IPS-20b (cell line): ENCODE measurements at regions not wholly inside any gene's neighbourhood (a gene's known extent, or its start where the extent isn't known, plus 50 kb on each side); places are given as distances from the start of the nearest gene placed in this dataset.
"Not testable (repeated sequence)": the region's sequence is repeated elsewhere in the genome, so short reads cannot be mapped to it uniquely, and the experiment has no call there.

ENCODE experiments used
- H3K27ac ChIP-seq: one replicate; pipeline ENCODE4 v1.5.1; 2013; ENCODE audit warnings: low read length
- H3K27me3 ChIP-seq: 2 replicates; pipeline ENCODE4 v1.6.1; 2013; ENCODE audit warnings: mild to moderate bottlenecking, low read length, inconsistent platforms; ENCODE audit not compliant: insufficient read depth
- H3K36me3 ChIP-seq: 2 replicates; pipeline ENCODE4 v1.6.1; 2013; ENCODE audit warnings: low read depth, mild to moderate bottlenecking, inconsistent platforms, low read length, moderate library complexity; ENCODE audit not compliant: insufficient read depth
- H3K4me1 ChIP-seq: 2 replicates; pipeline ENCODE4 v1.6.1; 2013; ENCODE audit warnings: mild to moderate bottlenecking, control low read depth, inconsistent platforms, low read length, moderate library complexity; ENCODE audit not compliant: insufficient read depth
- H3K4me3 ChIP-seq: 2 replicates; pipeline ENCODE4 v1.5.1; 2013; ENCODE audit warnings: mild to moderate bottlenecking, low read length, inconsistent platforms
- H3K9ac ChIP-seq: 2 replicates; pipeline ENCODE4 v1.6.1; 2013; ENCODE audit warnings: low read depth, mild to moderate bottlenecking, inconsistent platforms, low read length, moderate library complexity
- H3K9me3 ChIP-seq: 2 replicates; pipeline ENCODE4 v1.6.1; 2013; ENCODE audit warnings: mild to moderate bottlenecking, low read depth, low read length, inconsistent platforms; ENCODE audit not compliant: insufficient read depth

DNA sequence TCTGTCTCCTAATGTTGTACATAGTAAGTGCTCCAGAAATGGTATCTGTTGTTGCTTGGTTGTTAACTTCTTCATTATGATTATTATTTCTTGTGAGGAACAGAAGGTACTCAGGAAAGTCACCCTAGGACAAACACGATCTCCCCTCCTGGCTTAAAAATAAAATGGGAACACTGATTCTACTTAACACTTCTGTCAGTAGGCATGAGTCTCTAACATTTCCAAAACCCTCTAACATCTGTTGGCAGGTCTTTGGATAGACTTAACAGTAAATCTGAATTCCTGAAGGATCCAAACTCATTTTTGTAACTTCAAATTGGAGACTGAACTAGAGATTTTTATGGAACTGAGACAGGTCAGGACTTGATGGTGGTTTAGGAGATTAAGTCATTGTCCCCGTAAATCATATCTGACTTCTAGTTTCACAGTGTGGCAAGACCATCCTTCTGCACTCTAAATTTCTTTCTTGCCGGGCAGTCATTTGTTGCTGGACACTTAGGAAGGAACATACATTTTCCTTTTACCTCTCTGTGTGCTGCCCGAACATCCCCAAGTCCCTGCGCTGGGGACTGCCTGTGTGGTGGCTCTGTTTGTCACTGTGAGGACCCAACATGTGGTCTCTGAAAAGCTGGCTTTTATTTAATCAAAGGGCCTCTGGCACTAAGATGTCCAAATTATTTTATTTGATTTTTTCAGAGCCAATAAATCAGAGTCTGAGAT is 149.9 kb downstream of the NPIPB5 start:
- no peak overlapping the region for H3K9ac ChIP-seq
- H3K27me3 ChIP-seq: no peaks in the 10 kb centered on the region
- no peak overlapping the region for H3K27ac ChIP-seq

GRCh38 chr16:22661161-22661647 is 150.5 kb downstream of the NPIPB5 start:
- no peaks in the 10 kb centered on the region for H3K27me3 ChIP-seq
- no peaks in the 10 kb centered on the region for H3K9me3 ChIP-seq
- no peak overlapping the region for H3K4me3 ChIP-seq
- no peaks in the 10 kb centered on the region; the same call in 1 of the 2 replicates for H3K4me1 ChIP-seq
- no peaks in the 10 kb centered on the region for H3K36me3 ChIP-seq
- H3K27ac ChIP-seq: no peak overlapping the region
- no peak overlapping the region for H3K9ac ChIP-seq

More for the DNA sequence above, 149.9 kb downstream of the NPIPB5 start:
- Histone ChIP-seq H3K9me3 (no peaks in the 10 kb centered on the region), H3K36me3 (no peaks in the 10 kb centered on the region), H3K4me1 (no peaks in the 10 kb centered on the region; the same call in 1 of the 2 replicates), H3K4me3 (no peak overlapping the region)

DNA sequence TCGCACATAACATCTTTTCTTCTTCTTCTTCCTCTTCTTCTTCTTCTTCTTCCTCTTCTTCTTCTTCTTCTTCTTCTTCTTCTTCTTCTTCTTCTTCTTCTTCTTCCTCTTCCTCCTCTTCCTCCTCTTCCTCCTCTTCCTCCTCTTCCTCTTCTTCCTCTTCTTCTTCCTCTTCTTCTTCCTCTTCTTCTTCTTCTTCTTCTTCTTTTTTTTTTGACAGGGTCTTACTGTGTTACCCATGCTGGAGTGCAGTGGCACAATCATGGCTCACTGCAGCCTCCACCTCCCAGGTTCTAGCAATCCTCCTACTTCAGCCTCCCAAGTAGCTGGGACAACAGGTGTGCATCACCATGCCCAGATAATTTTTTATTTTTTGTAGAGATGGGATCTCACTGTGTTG is 151.0 kb upstream of the HS3ST2 start:
- H3K4me3 ChIP-seq, H3K27me3 ChIP-seq, H3K27ac ChIP-seq, H3K9ac ChIP-seq, H3K9me3 ChIP-seq, H3K36me3 ChIP-seq, H3K4me1 ChIP-seq: not testable (repeated sequence)

DNA sequence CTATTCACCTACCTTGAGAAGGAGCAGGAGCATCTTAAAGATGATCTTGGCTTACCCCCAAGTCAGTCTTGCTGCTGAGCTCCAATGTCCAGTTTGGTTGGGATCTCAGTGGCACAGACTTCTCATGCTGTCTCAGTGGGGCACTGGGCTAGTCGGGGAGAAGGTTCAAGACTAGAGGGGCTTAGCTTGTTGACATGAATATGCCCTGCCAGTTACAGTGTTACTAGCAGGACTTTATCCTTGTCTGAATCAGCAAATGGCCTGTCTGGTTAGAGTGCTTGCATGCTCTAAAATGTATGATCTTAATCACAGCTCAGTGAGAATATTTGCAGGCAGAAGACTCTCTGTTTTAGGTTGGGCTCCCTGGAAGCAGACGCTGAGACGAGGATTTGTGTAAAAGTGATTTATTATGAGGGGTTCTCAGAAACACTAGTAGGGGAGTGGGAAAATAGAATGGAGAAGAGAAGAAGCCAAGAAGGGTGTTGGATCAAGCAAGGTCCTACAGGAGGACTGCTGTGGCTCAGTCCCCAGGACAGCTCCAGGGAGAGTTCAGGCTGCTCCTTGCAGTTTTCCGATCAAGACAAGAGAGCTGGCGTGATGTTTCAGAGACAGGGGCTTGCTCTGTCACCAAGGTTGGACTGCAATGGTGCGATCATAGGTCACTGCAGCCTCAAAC is 150.4 kb upstream of the HS3ST2 start:
- Histone ChIP-seq H3K27me3 (no peaks in the 10 kb centered on the region), H3K27ac (no peak overlapping the region), H3K4me3 (no peak overlapping the region), H3K36me3 (no peaks in the 10 kb centered on the region), H3K9ac (no peak overlapping the region), H3K4me1 (no peaks in the 10 kb centered on the region; the same call in 1 of the 2 replicates), H3K9me3 (no peaks in the 10 kb centered on the region)

- H3K27ac ChIP-seq: no peak overlapping the region
- H3K27me3 ChIP-seq: no peaks in the 10 kb centered on the region
- H3K4me1 ChIP-seq: no peaks in the 10 kb centered on the region; the same call in 1 of the 2 replicates
- no peaks in the 10 kb centered on the region for H3K36me3 ChIP-seq
- no peak overlapping the region for H3K9ac ChIP-seq
- H3K4me3 ChIP-seq: no peak overlapping the region
- H3K9me3 ChIP-seq: no peaks in the 10 kb centered on the region
Observed at GRCh38 chr16:22664132-22664531, 149.8 kb upstream of the HS3ST2 start.

- H3K27me3 ChIP-seq: no peaks in the 10 kb centered on the region
- no peak overlapping the region for H3K27ac ChIP-seq
- H3K9me3 ChIP-seq: no peaks in the 10 kb centered on the region
Observed at GRCh38 chr16:22664561-22664997, 149.4 kb upstream of the HS3ST2 start.

DNA sequence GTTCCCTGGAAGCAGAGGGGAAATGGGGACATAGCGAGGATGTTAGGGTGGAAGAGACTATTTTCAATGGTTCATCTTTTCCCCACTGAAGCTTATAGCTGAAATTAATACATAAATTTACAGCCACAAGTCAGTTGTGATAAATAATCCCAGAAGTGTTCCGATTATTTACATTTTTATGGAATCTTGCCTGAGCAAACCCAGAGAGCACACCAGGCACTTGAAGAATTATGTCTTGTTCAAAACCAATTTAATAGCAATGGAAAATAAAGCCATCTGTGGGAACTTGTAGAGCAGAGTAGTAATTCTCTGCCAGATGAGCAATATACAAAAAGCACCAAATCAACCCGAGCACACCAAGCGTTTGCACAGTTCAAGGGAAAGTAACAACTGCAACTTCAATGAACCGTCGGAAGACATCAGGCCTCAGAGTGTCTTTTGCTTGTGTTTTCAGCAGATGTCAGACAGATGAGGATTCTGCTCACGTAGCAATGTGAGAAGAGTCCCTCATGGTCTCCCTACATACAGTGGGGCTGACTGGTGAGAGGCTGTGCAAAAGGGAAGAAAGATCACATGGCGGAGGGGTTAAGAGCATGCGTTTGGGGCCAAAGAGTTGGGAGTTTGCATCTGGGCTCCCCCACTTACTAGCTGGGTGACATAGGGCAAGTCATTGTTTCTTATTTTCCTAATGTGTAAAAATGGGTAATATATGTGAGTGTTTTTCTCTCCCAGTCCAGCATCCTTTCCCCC is 148.7 kb upstream of the HS3ST2 start:
- Histone ChIP-seq H3K4me1 (peaks cover under 1% of the 10 kb centered on the region; the same call in 1 of the 2 replicates), H3K27me3 (no peaks in the 10 kb centered on the region), H3K36me3 (no peaks in the 10 kb centered on the region), H3K9me3 (no peaks in the 10 kb centered on the region), H3K9ac (no peak overlapping the region), H3K27ac (no peak overlapping the region), H3K4me3 (no peak overlapping the region)

More at GRCh38 chr16:22664561-22664997, 149.4 kb upstream of the HS3ST2 start:
- no peaks in the 10 kb centered on the region; the same call in 1 of the 2 replicates for H3K4me1 ChIP-seq
- H3K9ac ChIP-seq: no peak overlapping the region
- no peak overlapping the region for H3K4me3 ChIP-seq
- no peaks in the 10 kb centered on the region for H3K36me3 ChIP-seq

DNA sequence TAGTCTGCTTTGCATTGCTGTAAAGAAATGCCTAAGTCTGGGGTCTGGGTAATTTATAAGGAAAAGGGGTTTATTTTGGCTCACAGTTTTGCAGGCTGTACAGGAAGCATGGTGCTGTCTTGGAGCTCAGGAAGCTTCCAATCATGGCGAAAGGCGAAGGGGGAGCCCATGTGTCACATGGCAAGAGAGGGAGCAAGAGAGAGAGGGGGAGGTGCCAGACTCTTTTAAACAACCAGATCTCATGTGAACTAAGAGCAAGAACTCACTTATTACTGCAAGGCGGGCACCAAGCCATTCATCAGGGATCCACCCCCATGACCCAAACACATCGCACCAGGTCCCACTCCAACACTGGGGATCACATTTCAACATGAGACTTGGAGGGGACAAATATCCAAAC is 148.2 kb upstream of the HS3ST2 start:
- Histone ChIP-seq H3K4me3 (no peak overlapping the region), H3K4me1 (peaks cover 6% of the 10 kb centered on the region; the same call in 1 of the 2 replicates), H3K9ac (no peak overlapping the region), H3K27ac (no peak overlapping the region), H3K36me3 (no peaks in the 10 kb centered on the region), H3K27me3 (no peaks in the 10 kb centered on the region), H3K9me3 (no peaks in the 10 kb centered on the region)

GRCh38 chr16:22668318-22668717 is 145.6 kb upstream of the HS3ST2 start:
- no peak overlapping the region for H3K9ac ChIP-seq

GRCh38 chr16:22670044-22670536 is 143.9 kb upstream of the HS3ST2 start:
- Histone ChIP-seq H3K27me3 (no peaks in the 10 kb centered on the region), H3K9me3 (no peaks in the 10 kb centered on the region), H3K36me3 (no peaks in the 10 kb centered on the region), H3K9ac (no peak overlapping the region), H3K4me1 (peaks cover 8% of the 10 kb centered on the region; the same call in 1 of the 2 replicates), H3K27ac (no peak overlapping the region), H3K4me3 (peak overlapping the region; percentile 3; the same call in 1 of the 2 replicates)

More at GRCh38 chr16:22668318-22668717, 145.6 kb upstream of the HS3ST2 start:
- no peaks in the 10 kb centered on the region for H3K9me3 ChIP-seq
- no peaks in the 10 kb centered on the region for H3K36me3 ChIP-seq
- no peak overlapping the region for H3K4me3 ChIP-seq
- H3K4me1 ChIP-seq: peaks cover 8% of the 10 kb centered on the region; the same call in 1 of the 2 replicates
- H3K27me3 ChIP-seq: no peaks in the 10 kb centered on the region
- H3K27ac ChIP-seq: no peak overlapping the region

DNA sequence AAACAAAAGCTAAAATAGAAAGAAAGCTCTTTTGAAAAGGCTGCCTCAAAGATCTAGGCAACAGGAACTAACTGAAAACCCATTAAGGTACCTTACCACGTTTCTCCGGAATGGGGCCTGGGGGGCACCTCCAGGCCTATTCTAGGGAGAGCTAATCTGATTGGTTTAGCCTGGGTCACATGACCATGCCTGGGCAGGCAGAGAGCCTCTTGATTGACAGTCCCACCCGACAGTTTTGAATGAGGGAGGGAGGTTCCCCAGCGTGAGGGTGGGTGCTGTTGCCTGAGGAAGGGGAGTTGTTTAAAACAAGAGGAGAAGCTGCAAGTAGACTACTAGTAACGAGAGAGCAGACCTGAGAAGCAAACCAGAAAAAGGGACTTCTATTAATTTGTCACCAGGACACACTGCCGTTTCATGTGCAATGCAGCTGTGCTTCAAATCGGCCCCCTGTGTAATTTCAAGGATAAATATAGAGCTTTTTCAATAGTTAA is 143.4 kb upstream of the HS3ST2 start:
- Histone ChIP-seq H3K9me3 (no peaks in the 10 kb centered on the region), H3K4me3 (peak overlapping the region; percentile 3; the same call in 1 of the 2 replicates), H3K27ac (no peak overlapping the region), H3K9ac (no peak overlapping the region), H3K36me3 (no peaks in the 10 kb centered on the region), H3K27me3 (no peaks in the 10 kb centered on the region), H3K4me1 (peaks cover 8% of the 10 kb centered on the region; the same call in 1 of the 2 replicates)
